IMR-90 (cell line): ENCODE measurements at regions not wholly inside any gene's neighbourhood (a gene's known extent, or its start where the extent isn't known, plus 50 kb on each side); places are given as distances from the start of the nearest gene placed in this dataset.

Source experiments
- ATAC-seq: fragments of 200-7000 bp; cut with Tn5 transposase; 2 replicates; pipeline ENCODE4 v1.9.1; 2020; ENCODE audit warnings: low read depth, mild to moderate bottlenecking, moderate library complexity
- BruUV-seq: library from RNA; stranded (reverse); fragments of 400-500 nt; replicated peaks from 2 replicates; lab custom pipeline; 2021; lab: Mats Ljungman, UMichigan
- CTCF ChIA-PET: fragments of 300-600 bp; formaldehyde crosslinking; extraction: SDS; loops from one replicate; lab custom pipeline; 2021; ENCODE audit warnings: antibody characterized with exemption; lab: Yijun Ruan, JAX
- POLR2A ChIA-PET: fragments of 300-600 bp; sonication (Branson Sonifier 250); formaldehyde crosslinking; loops from one replicate; lab custom pipeline; 2022; ENCODE audit warnings: antibody characterized with exemption; ENCODE audit not compliant: unreplicated experiment; lab: Charles Lee
- DNase-seq: peaks from one replicate; pipeline ENCODE4 v3.0.0; 2013
- H2AFZ ChIP-seq: replicated peaks from 2 replicates; pipeline ENCODE3; 2013; ENCODE audit warnings: low read length, mild to moderate bottlenecking; ENCODE audit not compliant: poor library complexity
- H2AK5ac ChIP-seq: 2 replicates; pipeline ENCODE4 v1.6.1; 2013; ENCODE audit warnings: low read depth, low read length, inconsistent platforms
- H2AK9ac ChIP-seq: replicated peaks from 2 replicates; pipeline ENCODE3; 2013; ENCODE audit warnings: mild to moderate bottlenecking, low read depth, low read length, moderate library complexity; ENCODE audit not compliant: poor library complexity
- H2BK120ac ChIP-seq: 2 replicates; pipeline ENCODE4 v1.6.1; 2013; ENCODE audit warnings: low read depth, low read length, inconsistent platforms
- H2BK15ac ChIP-seq: 3 replicates; pipeline ENCODE4 v1.6.1; 2013; ENCODE audit warnings: low read depth, low read length, inconsistent platforms
- H2BK20ac ChIP-seq: 2 replicates; pipeline ENCODE4 v1.6.1; 2013; ENCODE audit warnings: low read depth, mild to moderate bottlenecking, inconsistent platforms, low read length, moderate library complexity
- H2BK5ac ChIP-seq: 2 replicates; pipeline ENCODE4 v1.6.1; 2013; ENCODE audit warnings: mild to moderate bottlenecking, low read depth, low read length, inconsistent platforms; ENCODE audit not compliant: poor library complexity, severe bottlenecking
- H3K14ac ChIP-seq: replicated peaks from 2 replicates; pipeline ENCODE4 v1.6.1; 2013; ENCODE audit warnings: low read depth, low read length, inconsistent platforms
- H3K18ac ChIP-seq: 2 replicates; pipeline ENCODE4 v1.6.1; 2013; ENCODE audit warnings: low read depth, low read length, control low read depth
- H3K23ac ChIP-seq: 2 replicates; pipeline ENCODE4 v1.6.1; 2013; ENCODE audit warnings: low read depth, low read length, inconsistent platforms
- H3K27ac ChIP-seq: 2 replicates; pipeline ENCODE4 v1.5.1; 2013; ENCODE audit warnings: mild to moderate bottlenecking, control low read depth, low read length; ENCODE audit not compliant: insufficient read depth
- H3K27me3 ChIP-seq: 2 replicates; pipeline ENCODE4 v1.6.1; 2013; ENCODE audit warnings: low read length; ENCODE audit not compliant: control insufficient read depth, insufficient read depth
- H3K36me3 ChIP-seq: 2 replicates; pipeline ENCODE4 v1.6.1; 2013; ENCODE audit warnings: low read length, mixed read lengths; ENCODE audit not compliant: control insufficient read depth, insufficient read depth
- H3K4ac ChIP-seq: 2 replicates; pipeline ENCODE4 v1.6.1; 2013; ENCODE audit warnings: low read depth, low read length, inconsistent platforms
- H3K4me1 ChIP-seq: 2 replicates; pipeline ENCODE4 v1.6.1; 2013; ENCODE audit warnings: low read length, mixed read lengths; ENCODE audit not compliant: control insufficient read depth, insufficient read depth
- H3K4me2 ChIP-seq: 2 replicates; pipeline ENCODE4 v1.6.1; 2013; ENCODE audit warnings: low read depth, mild to moderate bottlenecking, control low read depth, low read length, moderate library complexity
- H3K4me3 ChIP-seq: 2 replicates; pipeline ENCODE4 v1.5.1; 2013; ENCODE audit warnings: low read depth, mild to moderate bottlenecking, control low read depth, low read length, moderate library complexity; ENCODE audit not compliant: insufficient read depth
- H3K56ac ChIP-seq: 2 replicates; pipeline ENCODE4 v1.6.1; 2013; ENCODE audit warnings: low read length, inconsistent platforms; ENCODE audit not compliant: insufficient read depth; ENCODE audit errors: extremely low read depth
- H3K79me1 ChIP-seq, 2 experiments: 2 replicates each; pipeline ENCODE4 v1.6.1; 2013; ENCODE audit warnings: low read length in 2 of 2, inconsistent platforms in 1 of 2, low read depth in 1 of 2
- H3K9ac ChIP-seq: 2 replicates; pipeline ENCODE4 v1.6.1; 2013; ENCODE audit warnings: low read depth, low read length, control low read depth
- H3K9me1 ChIP-seq: 2 replicates; pipeline ENCODE4 v1.6.1; 2013; ENCODE audit warnings: low read length, inconsistent platforms; ENCODE audit not compliant: insufficient read depth
- H3K9me3 ChIP-seq: 2 replicates; pipeline ENCODE4 v1.6.1; 2013; ENCODE audit warnings: low read length; ENCODE audit not compliant: control insufficient read depth, insufficient read depth
- H4K20me1 ChIP-seq: 2 replicates; pipeline ENCODE4 v1.6.1; 2013; ENCODE audit warnings: low read length, inconsistent platforms; ENCODE audit not compliant: insufficient read depth
- H4K5ac ChIP-seq: 2 replicates; pipeline ENCODE4 v1.6.1; 2013; ENCODE audit warnings: mild to moderate bottlenecking, low read depth, low read length, control low read depth
- H4K8ac ChIP-seq, 2 experiments: 2 replicates each; pipeline ENCODE4 v1.6.1; 2013; ENCODE audit warnings: low read depth in 2 of 2, low read length in 2 of 2, control low read depth in 1 of 2, inconsistent platforms in 1 of 2
- H4K91ac ChIP-seq: 2 replicates; pipeline ENCODE4 v1.6.1; 2013; ENCODE audit warnings: low read depth, low read length, inconsistent platforms; ENCODE audit not compliant: insufficient read depth
- BHLHE40 ChIP-seq: fragments of 150-350 bp; IDR thresholded peaks from 2 replicates; pipeline ENCODE4 v1.6.1; 2016; ENCODE audit warnings: mild to moderate bottlenecking, low read depth, low read length
- CEBPB ChIP-seq: IDR thresholded peaks from 2 replicates; pipeline ENCODE4 v1.6.1; 2012; ENCODE audit warnings: low read depth, low read length, improper control_type of control experiment
- CHD1 ChIP-seq: IDR thresholded peaks from 2 replicates; pipeline ENCODE4 v1.6.1; 2012; ENCODE audit warnings: low read depth, low read length, improper control_type of control experiment
- FOS ChIP-seq: fragments of 150-350 bp; IDR thresholded peaks from 2 replicates; pipeline ENCODE4 v1.6.1; 2016; ENCODE audit warnings: low read depth, low read length
- MAFK ChIP-seq: IDR thresholded peaks from 2 replicates; pipeline ENCODE4 v1.6.1; 2012; ENCODE audit warnings: low read depth, low read length, improper control_type of control experiment
- MAZ ChIP-seq: IDR thresholded peaks from 2 replicates; pipeline ENCODE4 v1.6.1; 2012; ENCODE audit warnings: low read depth, mild to moderate bottlenecking, low read length, improper control_type of control experiment, moderate library complexity, borderline replicate concordance
- NFE2L2 ChIP-seq: fragments of 150-350 bp; IDR thresholded peaks from 2 replicates; pipeline ENCODE4 v1.6.1; 2016; ENCODE audit warnings: low read depth, mild to moderate bottlenecking, low read length
- POLR2A ChIP-seq: IDR thresholded peaks from 2 replicates; pipeline ENCODE4 v1.6.1; 2012; ENCODE audit warnings: mild to moderate bottlenecking, low read depth, low read length
- RAD21 ChIP-seq: IDR thresholded peaks from 2 replicates; pipeline ENCODE4 v1.6.1; 2012; ENCODE audit warnings: low read length, improper control_type of control experiment
- RCOR1 ChIP-seq: IDR thresholded peaks from 2 replicates; pipeline ENCODE4 v1.6.1; 2012; ENCODE audit warnings: mild to moderate bottlenecking, low read length, improper control_type of control experiment; ENCODE audit not compliant: insufficient replicate concordance
- RFX5 ChIP-seq: IDR thresholded peaks from 2 replicates; pipeline ENCODE4 v1.8.0; 2012; ENCODE audit warnings: low read depth, mild to moderate bottlenecking, low read length, moderate library complexity
- SMC3 ChIP-seq: fragments of 150-350 bp; IDR thresholded peaks from 2 replicates; pipeline ENCODE4 v1.6.1; 2016; ENCODE audit warnings: low read depth, mild to moderate bottlenecking, antibody characterized with exemption, low read length, moderate library complexity
- USF2 ChIP-seq: fragments of 150-350 bp; IDR thresholded peaks from 2 replicates; pipeline ENCODE4 v1.6.1; 2017; ENCODE audit warnings: mild to moderate bottlenecking, antibody characterized with exemption, low read length, low read depth
- WGBS, 2 experiments: methylation state at CpG; one replicate each; pipeline versions ENCODE4 v1.1.5 to v1.1.7; 2013; ENCODE audit warnings: missing lambda C conversion rate in 2 of 2; ENCODE audit not compliant: insufficient read length in 1 of 2; ENCODE audit errors: extremely low coverage in 2 of 2; 5-methylcytosine and 5-hydroxymethylcytosine counted together
- dilution Hi-C: fragments of 300-500 bp; cut with HindIII; formaldehyde crosslinking; loops from one replicate; pipeline ENCODE4 v1.14.3; 2018; ENCODE audit warnings: low sequenced_read_pairs; ENCODE audit not compliant: unreplicated experiment
- in situ Hi-C: fragments of 300-500 bp; cut with MboI; formaldehyde crosslinking; loops from 3 replicates; pipeline ENCODE4 v1.14.3; 2019; ENCODE audit warnings: low sequenced_read_pairs, inconsistent platforms, mixed read lengths
- intact Hi-C: fragments of 100-400 bp; cut with micrococcal nuclease; formaldehyde crosslinking; loops from 2 replicates; pipeline ENCODE4 v1.10.0; 2022

- Histone ChIP-seq H2BK5ac (no peak overlapping the region), H3K4ac (no peak overlapping the region), H3K36me3 (no peaks in the 10 kb centered on the region), H3K9me1 (no peaks in the 10 kb centered on the region), H2AK5ac (no peak overlapping the region), H3K4me1 (no peaks in the 10 kb centered on the region), H2AK9ac (no peak overlapping the region), H2AFZ (no peak overlapping the region), H3K27me3 (no peaks in the 10 kb centered on the region), H3K14ac (no peak overlapping the region), H2BK15ac (no peak overlapping the region), H2BK120ac (no peak overlapping the region), H4K5ac (no peak overlapping the region), H4K8ac (no peak overlapping the region), H3K9me3 (peaks cover 55% of the 10 kb centered on the region), H3K9ac (no peak overlapping the region), H3K4me3 (no peak overlapping the region), H3K79me1 (no peaks in the 10 kb centered on the region), H3K4me2 (no peak overlapping the region), H3K56ac (no peak overlapping the region), H3K27ac (no peak overlapping the region), H4K91ac (no peak overlapping the region), H2BK20ac (no peak overlapping the region), H3K23ac (no peak overlapping the region), H3K18ac (no peak overlapping the region), H4K20me1 (no peaks in the 10 kb centered on the region)
- dilution Hi-C loops = no loop called here
- in situ Hi-C loops = no loop called here
- CTCF ChIA-PET = no interaction called here
- POLR2A ChIA-PET = no interaction called here
- DNase-seq = no peak
- BruUV-seq = no TSS peak
- no peak for TF ChIP-seq CHD1
- no peak for TF ChIP-seq RCOR1
- TF ChIP-seq CEBPB = no peak
- TF ChIP-seq FOS = no peak
- no peak for TF ChIP-seq RAD21
- no peak for TF ChIP-seq SMC3
- no peak for TF ChIP-seq BHLHE40
- no peak for TF ChIP-seq MAZ
- no peak for TF ChIP-seq MAFK
- no peak for TF ChIP-seq POLR2A
- TF ChIP-seq RFX5 = no peak
- no peak for TF ChIP-seq USF2
- no peak for TF ChIP-seq NFE2L2
- WGBS, 2 experiments = 40% methylated on average over 1 of the region's 3 CpGs; no CpG with 5 or more reads in 1 of the 2 experiments
- intact Hi-C loops = no loop called here
- no peak for ATAC-seq
Measured at GRCh38 chr7:63047546-63047945, 951.1 kb upstream of the ZNF722 start.
